ENCODE measurements at regions not wholly inside any gene's neighbourhood (a gene's known extent, or its start where the extent isn't known, plus 50 kb on each side); places are given as distances from the start of the nearest gene placed in this dataset.
A peak's percentile ranks its signal among the peaks of the same experiment; 100 is the strongest.

DNA sequence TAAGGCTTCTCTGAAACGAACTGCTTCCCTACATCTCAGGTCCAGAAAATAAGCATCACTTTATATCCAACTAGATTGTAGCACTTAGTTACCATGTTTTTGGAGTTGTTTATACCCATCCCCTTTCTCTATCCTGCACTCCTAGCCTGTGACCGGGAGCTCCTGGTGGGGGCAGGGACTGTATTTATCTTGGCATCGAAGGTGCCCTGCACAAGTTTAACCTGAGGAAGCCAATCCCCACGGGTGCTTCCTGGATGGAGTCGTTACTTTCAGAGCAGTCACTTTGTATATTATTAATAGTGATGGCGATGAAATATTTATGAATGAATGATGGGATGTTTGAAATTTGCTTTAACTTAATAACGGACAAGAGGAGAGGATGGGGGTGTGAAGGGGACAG, 73.9 kb downstream of the KLHDC7A start:
- H3K27ac ChIP-seq, result no peak overlapping the region
- in situ Hi-C loops (cut with HindIII; ENCODE audit: low pct_ligation_motif_present, low sequenced_read_pairs), result no loop called here
- no peak overlapping the region for H3K4me3 ChIP-seq (ENCODE audit: low read depth, low read length)
- no peaks in the 10 kb centered on the region for H3K36me3 ChIP-seq (replicated peaks)
- H3K27me3 ChIP-seq (replicated peaks), result peaks cover 4% of the 10 kb centered on the region
- no peak for DNase-seq
- TF ChIP-seq, protein P1, sequence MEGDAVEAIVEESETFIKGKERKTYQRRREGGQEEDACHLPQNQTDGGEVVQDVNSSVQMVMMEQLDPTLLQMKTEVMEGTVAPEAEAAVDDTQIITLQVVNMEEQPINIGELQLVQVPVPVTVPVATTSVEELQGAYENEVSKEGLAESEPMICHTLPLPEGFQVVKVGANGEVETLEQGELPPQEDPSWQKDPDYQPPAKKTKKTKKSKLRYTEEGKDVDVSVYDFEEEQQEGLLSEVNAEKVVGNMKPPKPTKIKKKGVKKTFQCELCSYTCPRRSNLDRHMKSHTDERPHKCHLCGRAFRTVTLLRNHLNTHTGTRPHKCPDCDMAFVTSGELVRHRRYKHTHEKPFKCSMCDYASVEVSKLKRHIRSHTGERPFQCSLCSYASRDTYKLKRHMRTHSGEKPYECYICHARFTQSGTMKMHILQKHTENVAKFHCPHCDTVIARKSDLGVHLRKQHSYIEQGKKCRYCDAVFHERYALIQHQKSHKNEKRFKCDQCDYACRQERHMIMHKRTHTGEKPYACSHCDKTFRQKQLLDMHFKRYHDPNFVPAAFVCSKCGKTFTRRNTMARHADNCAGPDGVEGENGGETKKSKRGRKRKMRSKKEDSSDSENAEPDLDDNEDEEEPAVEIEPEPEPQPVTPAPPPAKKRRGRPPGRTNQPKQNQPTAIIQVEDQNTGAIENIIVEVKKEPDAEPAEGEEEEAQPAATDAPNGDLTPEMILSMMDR (IDR thresholded peaks at IDR 0.05; ENCODE audit: low read depth, low read length, missing control alignments), result no peak

DNA sequence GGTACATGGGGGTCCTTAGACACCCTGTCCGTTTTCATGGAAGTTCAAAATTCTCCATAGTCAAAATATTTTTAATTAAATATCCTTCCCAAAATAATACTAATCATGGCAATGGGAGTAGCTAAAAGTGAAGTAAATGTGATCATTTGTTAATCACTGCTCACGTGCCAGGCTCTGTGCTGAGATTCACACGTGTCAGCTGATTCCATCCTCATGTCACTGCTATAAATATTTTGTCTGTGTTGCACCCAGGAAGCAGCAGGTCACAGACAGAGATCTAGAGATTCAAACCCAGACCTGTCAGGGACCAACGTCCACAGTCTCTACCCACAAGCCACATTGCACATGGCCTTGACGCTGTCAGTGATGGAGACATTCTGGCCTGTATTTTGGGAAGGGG, 74.3 kb downstream of the KLHDC7A start:
- Histone ChIP-seq H3K4me3 (ENCODE audit: low read depth, low read length) (no peak overlapping the region), H3K27me3 (replicated peaks) (peaks cover 4% of the 10 kb centered on the region), H3K36me3 (replicated peaks) (no peaks in the 10 kb centered on the region), H3K27ac (no peak overlapping the region)
- in situ Hi-C loops (cut with HindIII; ENCODE audit: low pct_ligation_motif_present, low sequenced_read_pairs), result no loop called here
- TF ChIP-seq, protein P1 (IDR thresholded peaks at IDR 0.05; ENCODE audit: low read depth, low read length, missing control alignments), result no peak
- no peak for DNase-seq

DNA sequence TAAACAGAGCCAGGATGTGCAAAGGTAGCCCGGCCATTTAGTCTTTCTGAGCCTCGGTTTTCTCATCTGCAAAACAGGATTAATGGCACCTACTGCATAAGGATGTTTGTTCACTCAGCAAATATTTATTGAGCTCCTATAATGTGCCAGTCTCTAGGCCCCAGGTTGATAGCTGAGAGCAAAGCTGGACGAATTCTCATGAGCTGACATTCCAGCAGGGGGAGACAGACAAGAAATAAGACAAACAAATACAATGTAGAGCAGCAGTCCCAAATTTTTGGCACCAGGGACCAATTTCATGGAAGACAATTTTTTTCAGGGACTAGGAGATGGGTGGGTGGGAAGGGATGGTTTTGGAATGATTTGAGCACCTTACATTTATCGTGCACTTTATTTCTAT, 74.3 kb upstream of the PAX7 start:
- Histone ChIP-seq H3K4me3 (ENCODE audit: low read depth, low read length) (no peak overlapping the region), H3K36me3 (replicated peaks) (no peaks in the 10 kb centered on the region), H3K27me3 (replicated peaks) (peaks cover 4% of the 10 kb centered on the region), H3K27ac (no peak overlapping the region)
- peak; percentile 23 for DNase-seq
- TF ChIP-seq, protein P1 (IDR thresholded peaks at IDR 0.05; ENCODE audit: low read depth, low read length, missing control alignments), result peak; percentile 54
- in situ Hi-C loops (cut with HindIII; ENCODE audit: low pct_ligation_motif_present, low sequenced_read_pairs), result no loop called here

DNA sequence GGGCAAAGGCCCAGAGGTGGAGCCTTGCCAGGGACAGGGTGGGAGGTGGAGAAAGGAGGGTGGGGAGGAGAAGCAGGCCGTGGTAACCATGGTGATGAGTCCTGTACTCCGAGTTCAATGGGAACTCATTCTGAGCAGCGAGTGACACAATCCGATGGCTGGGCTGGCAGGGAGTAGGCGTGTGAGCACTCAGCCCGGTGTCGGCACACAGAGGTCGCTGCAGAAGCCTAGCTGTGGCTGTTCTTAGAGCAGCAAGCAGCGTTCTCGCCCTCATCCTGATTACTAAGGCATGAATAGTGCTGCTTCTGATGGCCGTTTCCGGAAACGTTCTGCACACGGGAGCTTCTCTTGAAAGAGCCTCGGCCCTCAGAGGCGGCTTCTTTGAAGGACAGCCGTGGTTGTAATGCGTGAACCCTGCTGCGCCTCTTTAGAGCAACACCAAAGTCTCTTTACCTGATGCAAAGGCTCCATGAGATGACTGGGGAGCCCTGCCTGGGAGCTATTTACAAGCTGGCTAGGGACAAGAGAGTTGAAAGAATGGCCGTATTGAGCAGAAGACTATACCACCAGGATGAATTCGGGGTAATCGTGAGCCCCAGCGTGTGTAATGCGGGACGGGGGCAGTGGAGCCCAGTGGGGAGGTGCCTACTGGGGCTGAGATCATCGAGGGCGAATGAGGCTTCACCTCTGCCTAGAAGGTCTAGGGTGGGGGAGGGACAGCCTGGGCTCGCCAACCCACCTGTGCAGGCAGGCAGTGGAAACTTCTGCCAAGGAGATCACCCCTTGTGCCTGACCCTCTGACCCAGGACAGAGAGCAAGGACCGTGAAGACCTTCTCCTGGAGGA, 72.8 kb upstream of the PAX7 start:
- Histone ChIP-seq H3K36me3 (replicated peaks) (no peaks in the 10 kb centered on the region), H3K4me3 (ENCODE audit: low read depth, low read length) (no peak overlapping the region), H3K27me3 (replicated peaks) (peaks cover 4% of the 10 kb centered on the region), H3K27ac (no peak overlapping the region)
- TF ChIP-seq, protein P1 (IDR thresholded peaks at IDR 0.05; ENCODE audit: low read depth, low read length, missing control alignments), result no peak
- no peak for DNase-seq
- in situ Hi-C loops (cut with HindIII; ENCODE audit: low pct_ligation_motif_present, low sequenced_read_pairs), result no loop called here

DNA sequence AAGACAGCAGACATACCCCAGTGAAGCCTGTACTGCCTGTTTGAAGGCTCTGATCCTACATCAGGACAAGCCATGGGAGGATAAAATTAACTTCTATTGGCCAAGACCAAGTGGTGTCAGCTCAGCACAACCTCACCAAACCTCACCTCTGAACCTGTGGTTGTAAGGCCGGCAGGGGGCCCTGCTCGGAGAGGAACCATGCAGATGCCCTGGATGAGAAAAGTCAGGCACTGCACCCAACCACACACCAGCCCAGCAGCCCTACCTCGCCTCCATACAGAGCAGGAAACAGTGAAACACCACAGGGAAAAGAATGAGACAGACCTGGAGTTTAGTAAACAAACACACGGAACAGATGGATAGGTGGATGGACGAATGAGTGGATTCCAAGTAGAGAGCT, 70.0 kb upstream of the PAX7 start:
- no peak overlapping the region for H3K27ac ChIP-seq
- no peak for DNase-seq
- no peaks in the 10 kb centered on the region for H3K36me3 ChIP-seq (replicated peaks)
- TF ChIP-seq, protein P1 (IDR thresholded peaks at IDR 0.05; ENCODE audit: low read depth, low read length, missing control alignments), result no peak
- peaks cover 4% of the 10 kb centered on the region for H3K27me3 ChIP-seq (replicated peaks)
- in situ Hi-C loops (cut with HindIII; ENCODE audit: low pct_ligation_motif_present, low sequenced_read_pairs), result no loop called here
- no peak overlapping the region for H3K4me3 ChIP-seq (ENCODE audit: low read depth, low read length)

GRCh38 chr1:18561967-18562366, 68.7 kb upstream of the PAX7 start:
- in situ Hi-C loops (cut with HindIII; ENCODE audit: low pct_ligation_motif_present, low sequenced_read_pairs), result no loop called here
- Histone ChIP-seq H3K36me3 (replicated peaks) (no peaks in the 10 kb centered on the region), H3K27me3 (replicated peaks) (peaks cover 4% of the 10 kb centered on the region), H3K27ac (no peak overlapping the region), H3K4me3 (ENCODE audit: low read depth, low read length) (no peak overlapping the region)
- DNase-seq, result no peak
- TF ChIP-seq, protein P1 (IDR thresholded peaks at IDR 0.05; ENCODE audit: low read depth, low read length, missing control alignments), result no peak
